Breast epithelium (tissue), 4 donors: ENCODE measurements at regions not wholly inside any gene's neighbourhood (a gene's known extent, or its start where the extent isn't known, plus 50 kb on each side); places are given as distances from the start of the nearest gene placed in this dataset.
A peak's percentile ranks its signal among the peaks of the same experiment; 100 is the strongest.

Experiments used
- DNase-seq, 2 donors: peaks; one replicate each; pipeline ENCODE4 v3.0.0-alpha.2; 2019; ENCODE audit warnings: low spot score in 2 of 2
- H3K27ac ChIP-seq, 2 donors: fragments of 200-600 bp; sonication (generic) in 1 of 2; one replicate each; pipeline ENCODE4 v1.5.1; 2016 to 2019; ENCODE audit warnings: mild to moderate bottlenecking in 1 of 2
- H3K27me3 ChIP-seq, 2 donors: fragments of 200-600 bp; sonication (generic) in 1 of 2; one replicate each; pipeline versions ENCODE4 v1.5.1 to v1.6.0; 2017 to 2019; ENCODE audit warnings: control low read depth in 1 of 2, mild to moderate bottlenecking in 1 of 2
- H3K36me3 ChIP-seq: fragments of 200-600 bp; one replicate; pipeline ENCODE4 v1.5.1; 2019
- H3K4me1 ChIP-seq, 2 donors: fragments of 200-600 bp; sonication (generic); one replicate each; pipeline ENCODE4 v1.5.1; 2016 to 2019; ENCODE audit warnings: control low read depth in 1 of 2
- H3K4me3 ChIP-seq, 3 donors: fragments of 200-600 bp; sonication (generic); 1 replicate in 2 of 3; 2 replicates in 1 of 3; pipeline ENCODE4 v1.5.1; 2016 to 2019; ENCODE audit warnings: mild to moderate bottlenecking in 3 of 3, moderate library complexity in 2 of 3
- H3K9me3 ChIP-seq, 2 donors: fragments of 200-600 bp; sonication (generic) in 1 of 2; one replicate each; pipeline ENCODE4 v1.5.1; 2016 to 2019; ENCODE audit warnings: control low read depth in 1 of 2
- CTCF ChIP-seq, 3 donors: fragments of 450-650 bp; IDR thresholded peaks; one replicate each; pipeline ENCODE4 v1.5.1; 2016 to 2017; ENCODE audit warnings: antibody characterized with exemption in 3 of 3, mild to moderate bottlenecking in 3 of 3, moderate library complexity in 3 of 3
- POLR2A ChIP-seq: fragments of 450-650 bp; IDR thresholded peaks from one replicate; pipeline ENCODE4 v1.6.1; 2016; ENCODE audit warnings: antibody characterized with exemption, mild to moderate bottlenecking, moderate library complexity
- POLR2AphosphoS5 ChIP-seq, 3 donors: sonication (generic); formaldehyde crosslinking; IDR thresholded peaks; one replicate each; pipeline ENCODE4 v1.6.1; 2017; ENCODE audit warnings: antibody characterized with exemption in 3 of 3
- intact Hi-C: fragments of 100-400 bp; cut with DNase I; formaldehyde crosslinking; loops from one replicate; pipeline ENCODE4 v1.15.1; 2023; ENCODE audit warnings: low total_unique reads

- TF ChIP-seq POLR2AphosphoS5 (IDR thresholded peaks at IDR 0.05) = no peak
- no peak for TF ChIP-seq POLR2A
- TF ChIP-seq CTCF (IDR thresholded peaks at IDR 0.05) = no peak
- H3K9me3 ChIP-seq = no peaks in the 10 kb centered on the region
- intact Hi-C loops = no loop called here
- H3K27ac ChIP-seq = no peak overlapping the region
- no peak overlapping the region for H3K4me3 ChIP-seq
- no peaks in the 10 kb centered on the region for H3K27me3 ChIP-seq
- no peaks in the 10 kb centered on the region for H3K36me3 ChIP-seq
- peaks cover 0 to 4% of the 10 kb centered on the region in 2 donors for H3K4me1 ChIP-seq
- DNase-seq = no peak
Measured at GRCh38 chr2:64763126-64763525, 109.4 kb upstream of the SERTAD2 start.

- no peaks in the 10 kb centered on the region for H3K9me3 ChIP-seq
- DNase-seq = no peak
- TF ChIP-seq CTCF (IDR thresholded peaks at IDR 0.05) (no peak), POLR2AphosphoS5 (IDR thresholded peaks at IDR 0.05) (no peak), POLR2A (no peak)
- no peaks in the 10 kb centered on the region for H3K36me3 ChIP-seq
- peaks cover 0 to 4% of the 10 kb centered on the region in 2 donors for H3K4me1 ChIP-seq
- no peak overlapping the region for H3K4me3 ChIP-seq
- H3K27me3 ChIP-seq = no peaks in the 10 kb centered on the region
- intact Hi-C loops = no loop called here
- H3K27ac ChIP-seq = no peak overlapping the region
Measured at GRCh38 chr2:64765160-64765805, 111.6 kb upstream of the SERTAD2 start.

GRCh38 chr2:64766841-64767669 lies 113.3 kb upstream of the SERTAD2 start:
- H3K36me3 ChIP-seq = no peaks in the 10 kb centered on the region
- H3K27me3 ChIP-seq = no peaks in the 10 kb centered on the region
- peak overlapping the region; percentile 59 to 92 (median 76) for H3K4me3 ChIP-seq
- no peak for TF ChIP-seq POLR2A
- TF ChIP-seq CTCF (IDR thresholded peaks at IDR 0.05) = no peak
- no peak for TF ChIP-seq POLR2AphosphoS5 (IDR thresholded peaks at IDR 0.05)
- no peaks in the 10 kb centered on the region for H3K9me3 ChIP-seq
- intact Hi-C loops = no loop called here
- peak overlapping the region; percentile 98 for H3K27ac ChIP-seq
- H3K4me1 ChIP-seq = peaks cover 0 to 4% of the 10 kb centered on the region in 2 donors
- no peak for DNase-seq

- no peaks in the 10 kb centered on the region for H3K27me3 ChIP-seq
- intact Hi-C loops = no loop called here
- no peaks in the 10 kb centered on the region for H3K9me3 ChIP-seq
- H3K36me3 ChIP-seq = no peaks in the 10 kb centered on the region
- DNase-seq = peak; percentile 85 to 90
- H3K4me1 ChIP-seq = peaks cover 0 to 4% of the 10 kb centered on the region in 2 donors
- TF ChIP-seq CTCF (IDR thresholded peaks at IDR 0.05) (peak in 1 of 3 donors; percentile 12), POLR2A (peak; percentile 53), POLR2AphosphoS5 (IDR thresholded peaks at IDR 0.05) (peak; percentile 87 to 92 (median 90))
- H3K27ac ChIP-seq = peak overlapping the region; percentile 98
- peak overlapping the region; percentile 59 to 92 (median 76) for H3K4me3 ChIP-seq
Measured at GRCh38 chr2:64767670-64768468, 114.2 kb upstream of the SERTAD2 start.
